ENCODE measurements at regions not wholly inside any gene's neighbourhood (a gene's known extent, or its start where the extent isn't known, plus 50 kb on each side); places are given as distances from the start of the nearest gene placed in this dataset.

GRCh38 chr14:87286191-87286590 lies 706.8 kb downstream of the GALC start:
- no peak for TF ChIP-seq SP1 (IDR thresholded peaks at IDR 0.05)
- no peak for TF ChIP-seq GABPA (IDR thresholded peaks at IDR 0.05 in 1 of 2, conservative IDR thresholded peaks at IDR 0.05 in 1 of 2)
- no peak for TF ChIP-seq FOXA1 (IDR thresholded peaks at IDR 0.05)
- no peak for TF ChIP-seq NR2F2 (IDR thresholded peaks at IDR 0.05)
- no peak for TF ChIP-seq RAD21 (IDR thresholded peaks at IDR 0.05)
- TF ChIP-seq RXRA (IDR thresholded peaks at IDR 0.05), result no peak
- TF ChIP-seq JUND (IDR thresholded peaks at IDR 0.05), result no peak
- no peak for TF ChIP-seq CTCF (IDR thresholded peaks at IDR 0.05; ENCODE audit: low read depth, low read length, missing input control)
- TF ChIP-seq HNF4G (IDR thresholded peaks at IDR 0.05), result no peak
- no peaks in the 10 kb centered on the region for H3K4me1 ChIP-seq (ENCODE audit: control insufficient read depth in 4 of 4, insufficient read depth in 4 of 4, low read length in 3 of 4)
- DNase-seq (ENCODE audit: low spot score), result no peak
- no peaks in the 10 kb centered on the region for H3K27me3 ChIP-seq (ENCODE audit: control insufficient read depth in 4 of 4, insufficient read depth in 4 of 4, low read length in 3 of 4)
- no peak overlapping the region for H3K27ac ChIP-seq (ENCODE audit: low read depth in 1 of 2, low read length in 2 of 2)
- no peak overlapping the region for H3K4me3 ChIP-seq (ENCODE audit: low read depth in 1 of 3, low read length in 3 of 3)
- 48% methylated on average over 1 of the region's 1 CpG for WGBS
- H3K9me3 ChIP-seq (ENCODE audit: control insufficient read depth in 4 of 4, low read length in 3 of 4), result no peaks in the 10 kb centered on the region
- H3K36me3 ChIP-seq (ENCODE audit: control insufficient read depth in 4 of 4, insufficient read depth in 3 of 4, low read depth in 1 of 4, low read length in 3 of 4), result no peaks in the 10 kb centered on the region
- H3K9ac ChIP-seq (ENCODE audit: low read depth in 1 of 2, low read length in 2 of 2), result no peak overlapping the region

DNA sequence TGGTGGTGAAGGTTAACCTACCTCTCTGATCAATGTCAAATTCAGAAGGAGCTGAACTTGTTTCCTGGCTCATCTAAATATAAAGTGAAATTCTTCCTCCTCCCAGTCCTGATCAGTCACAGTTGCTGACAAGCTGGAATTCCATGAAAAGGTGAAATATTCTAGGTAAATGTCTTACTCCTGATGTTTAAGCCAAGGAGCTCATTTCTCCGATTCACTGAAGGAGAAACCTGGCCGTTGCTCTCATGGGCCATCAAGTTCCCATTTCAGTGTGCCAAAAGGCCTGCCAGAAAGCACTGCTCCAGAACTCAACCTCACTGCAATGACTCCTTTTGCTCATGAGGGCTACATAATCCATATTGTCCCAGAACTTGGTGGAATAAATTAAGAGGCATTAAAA lies 707.5 kb downstream of the GALC start:
- no peak overlapping the region for H3K27ac ChIP-seq (ENCODE audit: low read depth in 1 of 2, low read length in 2 of 2)
- no peak for DNase-seq (ENCODE audit: low spot score)
- H3K9ac ChIP-seq (ENCODE audit: low read depth in 1 of 2, low read length in 2 of 2), result no peak overlapping the region
- TF ChIP-seq REST (IDR thresholded peaks at IDR 0.05) (no peak), HNF4A (conservative IDR thresholded peaks at IDR 0.05) (no peak), NR2F2 (IDR thresholded peaks at IDR 0.05) (no peak), CTCF (IDR thresholded peaks at IDR 0.05; ENCODE audit: low read depth, low read length, missing input control) (no peak), RXRA (IDR thresholded peaks at IDR 0.05) (no peak), ZBTB33 (IDR thresholded peaks at IDR 0.05) (no peak), JUND (IDR thresholded peaks at IDR 0.05) (no peak), SP1 (IDR thresholded peaks at IDR 0.05) (no peak), RAD21 (IDR thresholded peaks at IDR 0.05) (no peak), ATF3 (IDR thresholded peaks at IDR 0.05) (no peak), YY1 (IDR thresholded peaks at IDR 0.05) (no peak), TAF1 (conservative IDR thresholded peaks at IDR 0.05) (no peak), FOXA2 (IDR thresholded peaks at IDR 0.05) (no peak)
- H3K4me3 ChIP-seq (ENCODE audit: low read depth in 1 of 3, low read length in 3 of 3), result no peak overlapping the region
- H3K9me3 ChIP-seq (ENCODE audit: control insufficient read depth in 4 of 4, low read length in 3 of 4), result no peaks in the 10 kb centered on the region
- no peaks in the 10 kb centered on the region for H3K27me3 ChIP-seq (ENCODE audit: control insufficient read depth in 4 of 4, insufficient read depth in 4 of 4, low read length in 3 of 4)
- 79% methylated on average over 2 of the region's 2 CpGs for WGBS
- H3K36me3 ChIP-seq (ENCODE audit: control insufficient read depth in 4 of 4, insufficient read depth in 3 of 4, low read depth in 1 of 4, low read length in 3 of 4), result no peaks in the 10 kb centered on the region
- no peaks in the 10 kb centered on the region for H3K4me1 ChIP-seq (ENCODE audit: control insufficient read depth in 4 of 4, insufficient read depth in 4 of 4, low read length in 3 of 4)
